GM12891 (cell line): ENCODE measurements at regions not wholly inside any gene's neighbourhood (a gene's known extent, or its start where the extent isn't known, plus 50 kb on each side); places are given as distances from the start of the nearest gene placed in this dataset.

Experiments used
- PAX5 ChIP-seq: IDR thresholded peaks from 2 replicates; pipeline ENCODE4 v1.6.1; 2011; ENCODE audit warnings: low read length, moderate library complexity, mild to moderate bottlenecking; ENCODE audit not compliant: insufficient read depth, severe bottlenecking
- POLR2A ChIP-seq: IDR thresholded peaks from 2 replicates; pipeline ENCODE4 v1.6.1; 2011; ENCODE audit warnings: low read depth, low read length, control low read depth
- POLR2AphosphoS5 ChIP-seq: IDR thresholded peaks from 2 replicates; pipeline ENCODE4 v1.6.1; 2011; ENCODE audit warnings: low read depth, low read length, control low read depth
- POU2F2 ChIP-seq: IDR thresholded peaks from 2 replicates; pipeline ENCODE4 v1.6.1; 2011; ENCODE audit warnings: low read depth, mild to moderate bottlenecking, control low read depth, low read length, moderate library complexity
- SPI1 ChIP-seq: IDR thresholded peaks from 2 replicates; pipeline ENCODE4 v1.6.1; 2011; ENCODE audit warnings: low read depth, low read length, control low read depth
- TAF1 ChIP-seq: IDR thresholded peaks from 2 replicates; pipeline ENCODE4 v1.6.1; 2011; ENCODE audit warnings: low read depth, low read length, control low read depth

GRCh38 chr4:4675051-4675581 is 133.3 kb upstream of the STX18 start:
- TF ChIP-seq POLR2A: no peak
- no peak for TF ChIP-seq TAF1
- no peak for TF ChIP-seq POLR2AphosphoS5
- TF ChIP-seq SPI1: no peak
- no peak for TF ChIP-seq PAX5
- no peak for TF ChIP-seq POU2F2
